B cell (primary cell): ENCODE measurements at regions not wholly inside any gene's neighbourhood (a gene's known extent, or its start where the extent isn't known, plus 50 kb on each side); places are given as distances from the start of the nearest gene placed in this dataset.

ENCODE experiments used
- EZH2 ChIP-seq: IDR thresholded peaks from 2 replicates; pipeline ENCODE4 v1.6.1; 2012; ENCODE audit warnings: borderline replicate concordance, low read depth, mild to moderate bottlenecking, moderate library complexity, low read length; ENCODE audit not compliant: insufficient read depth, poor library complexity, severe bottlenecking
- TF ChIP-seq, protein P1 (sequence below): fragments of 200-600 bp; IDR thresholded peaks from one replicate; pipeline ENCODE4 v1.8.0; 2022; ENCODE audit warnings: antibody characterized with exemption, mild to moderate bottlenecking

DNA sequence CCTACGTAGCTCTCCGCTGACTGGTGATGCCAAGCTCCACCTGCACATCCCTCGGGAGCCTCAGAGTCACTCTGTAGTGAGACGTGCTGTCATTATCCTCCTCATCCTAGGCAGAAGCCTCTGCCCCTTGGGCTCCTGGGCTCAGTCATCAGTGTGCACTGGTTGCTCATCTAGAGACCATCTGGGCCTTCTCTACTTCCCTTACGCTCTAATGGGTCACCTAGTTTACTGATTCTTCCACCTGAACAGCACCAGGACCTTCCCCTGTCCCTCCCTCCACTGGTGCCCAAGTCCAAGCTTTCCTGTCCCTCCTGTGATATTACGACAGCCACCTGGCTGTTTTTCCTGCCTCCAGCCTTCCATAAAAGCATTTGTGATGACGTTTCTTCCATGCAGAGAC, 136.1 kb upstream of the ERRFI1 start:
- TF ChIP-seq, protein P1, sequence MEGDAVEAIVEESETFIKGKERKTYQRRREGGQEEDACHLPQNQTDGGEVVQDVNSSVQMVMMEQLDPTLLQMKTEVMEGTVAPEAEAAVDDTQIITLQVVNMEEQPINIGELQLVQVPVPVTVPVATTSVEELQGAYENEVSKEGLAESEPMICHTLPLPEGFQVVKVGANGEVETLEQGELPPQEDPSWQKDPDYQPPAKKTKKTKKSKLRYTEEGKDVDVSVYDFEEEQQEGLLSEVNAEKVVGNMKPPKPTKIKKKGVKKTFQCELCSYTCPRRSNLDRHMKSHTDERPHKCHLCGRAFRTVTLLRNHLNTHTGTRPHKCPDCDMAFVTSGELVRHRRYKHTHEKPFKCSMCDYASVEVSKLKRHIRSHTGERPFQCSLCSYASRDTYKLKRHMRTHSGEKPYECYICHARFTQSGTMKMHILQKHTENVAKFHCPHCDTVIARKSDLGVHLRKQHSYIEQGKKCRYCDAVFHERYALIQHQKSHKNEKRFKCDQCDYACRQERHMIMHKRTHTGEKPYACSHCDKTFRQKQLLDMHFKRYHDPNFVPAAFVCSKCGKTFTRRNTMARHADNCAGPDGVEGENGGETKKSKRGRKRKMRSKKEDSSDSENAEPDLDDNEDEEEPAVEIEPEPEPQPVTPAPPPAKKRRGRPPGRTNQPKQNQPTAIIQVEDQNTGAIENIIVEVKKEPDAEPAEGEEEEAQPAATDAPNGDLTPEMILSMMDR = no peak
- TF ChIP-seq EZH2 = no peak
